Esophagus muscularis mucosa (tissue), 3 donors: ENCODE measurements at regions not wholly inside any gene's neighbourhood (a gene's known extent, or its start where the extent isn't known, plus 50 kb on each side); places are given as distances from the start of the nearest gene placed in this dataset.

Experiments
- POLR2A ChIP-seq: fragments of 450-650 bp; IDR thresholded peaks from one replicate; pipeline ENCODE4 v1.6.1; 2017; ENCODE audit warnings: antibody characterized with exemption, moderate library complexity, mild to moderate bottlenecking, low read depth
- TF ChIP-seq, protein P1 (sequence below), 3 experiments: fragments of 200-600 bp in 2 of 3; fragments of 450-650 bp in 1 of 3; sonication (generic) in 2 of 3; IDR thresholded peaks; one replicate each; pipeline ENCODE4 v1.5.1; 2017 to 2019; ENCODE audit warnings: antibody characterized with exemption in 3 of 3, mild to moderate bottlenecking in 2 of 3, moderate library complexity in 1 of 3

DNA sequence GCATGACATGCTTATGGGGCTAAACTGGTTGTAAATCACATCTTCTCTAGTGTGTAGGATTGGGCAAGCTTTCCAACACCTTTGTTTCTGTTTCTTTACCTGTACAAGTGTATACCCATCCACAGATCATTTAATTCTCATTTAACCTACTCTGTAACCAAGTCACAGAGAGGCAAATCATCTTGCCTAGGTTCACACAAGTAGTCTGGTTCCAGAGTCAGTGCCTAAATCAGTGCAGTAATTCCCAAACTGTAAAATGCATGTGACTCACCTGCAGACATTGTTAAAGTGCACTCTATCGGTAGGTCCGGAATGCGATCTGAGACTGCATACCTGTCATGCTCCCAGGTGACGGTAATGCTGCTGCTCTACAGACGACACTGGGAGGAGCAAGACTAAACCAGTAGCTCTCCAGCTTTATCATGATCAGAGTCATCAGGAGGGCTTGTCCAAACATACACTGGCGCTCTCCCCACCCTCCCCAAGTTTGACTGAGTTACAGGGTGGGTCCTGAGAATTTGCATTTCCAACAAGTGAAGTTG is 107.9 kb upstream of the FREM1 start:
- TF ChIP-seq, protein P1, sequence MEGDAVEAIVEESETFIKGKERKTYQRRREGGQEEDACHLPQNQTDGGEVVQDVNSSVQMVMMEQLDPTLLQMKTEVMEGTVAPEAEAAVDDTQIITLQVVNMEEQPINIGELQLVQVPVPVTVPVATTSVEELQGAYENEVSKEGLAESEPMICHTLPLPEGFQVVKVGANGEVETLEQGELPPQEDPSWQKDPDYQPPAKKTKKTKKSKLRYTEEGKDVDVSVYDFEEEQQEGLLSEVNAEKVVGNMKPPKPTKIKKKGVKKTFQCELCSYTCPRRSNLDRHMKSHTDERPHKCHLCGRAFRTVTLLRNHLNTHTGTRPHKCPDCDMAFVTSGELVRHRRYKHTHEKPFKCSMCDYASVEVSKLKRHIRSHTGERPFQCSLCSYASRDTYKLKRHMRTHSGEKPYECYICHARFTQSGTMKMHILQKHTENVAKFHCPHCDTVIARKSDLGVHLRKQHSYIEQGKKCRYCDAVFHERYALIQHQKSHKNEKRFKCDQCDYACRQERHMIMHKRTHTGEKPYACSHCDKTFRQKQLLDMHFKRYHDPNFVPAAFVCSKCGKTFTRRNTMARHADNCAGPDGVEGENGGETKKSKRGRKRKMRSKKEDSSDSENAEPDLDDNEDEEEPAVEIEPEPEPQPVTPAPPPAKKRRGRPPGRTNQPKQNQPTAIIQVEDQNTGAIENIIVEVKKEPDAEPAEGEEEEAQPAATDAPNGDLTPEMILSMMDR (IDR thresholded peaks at IDR 0.05), result no peak
- no peak for TF ChIP-seq POLR2A
